Esophagus squamous epithelium (tissue), 5 donors: ENCODE measurements at regions not wholly inside any gene's neighbourhood (a gene's known extent, or its start where the extent isn't known, plus 50 kb on each side); places are given as distances from the start of the nearest gene placed in this dataset.

Experiments
- DNase-seq: peaks from one replicate; lab custom pipeline; 2025; lab: John Stamatoyannopoulos, UW
- H3K27ac ChIP-seq, 4 donors: fragments of 200-600 bp; sonication (generic); one replicate each; pipeline ENCODE4 v1.5.1; 2016 to 2019; ENCODE audit warnings: mild to moderate bottlenecking in 1 of 4
- H3K27me3 ChIP-seq, 4 donors: fragments of 200-600 bp; sonication (generic); 1 replicate in 3 of 4; 2 replicates in 1 of 4; pipeline versions ENCODE4 v1.5.1 to v1.6.0; 2017 to 2021; ENCODE audit warnings: antibody characterized with exemption in 1 of 4
- H3K36me3 ChIP-seq, 3 donors: fragments of 200-600 bp; sonication (generic); one replicate each; pipeline ENCODE4 v1.5.1; 2016 to 2019
- H3K4me1 ChIP-seq, 3 donors: fragments of 200-600 bp; sonication (generic); one replicate each; pipeline ENCODE4 v1.5.1; 2017 to 2019
- H3K4me3 ChIP-seq, 4 donors: fragments of 200-600 bp; sonication (generic); 1 replicate in 3 of 4; 2 replicates in 1 of 4; pipeline ENCODE4 v1.5.1; 2016 to 2019; ENCODE audit warnings: mild to moderate bottlenecking in 2 of 4, moderate library complexity in 1 of 4
- H3K9me3 ChIP-seq, 3 donors: fragments of 200-600 bp; sonication (generic); one replicate each; pipeline ENCODE4 v1.5.1; 2016 to 2019
- CTCF ChIP-seq, 6 experiments: fragments of 450-650 bp in 4 of 6; fragments of 200-600 bp in 2 of 6; sonication (generic) in 2 of 6; IDR thresholded peaks; one replicate each; pipeline ENCODE4 v1.5.1; 2016 to 2019; ENCODE audit warnings: antibody characterized with exemption in 6 of 6, mild to moderate bottlenecking in 4 of 6, moderate library complexity in 4 of 6
- POLR2A ChIP-seq, 4 donors: fragments of 450-650 bp; IDR thresholded peaks; one replicate each; pipeline ENCODE4 v1.6.1; 2017; ENCODE audit warnings: antibody characterized with exemption in 4 of 4, mild to moderate bottlenecking in 4 of 4, moderate library complexity in 3 of 4
- WGBS, 2 donors: methylation state at CpG; one replicate each; pipeline ENCODE4 v1.1.5; 2018; 5-methylcytosine and 5-hydroxymethylcytosine counted together
- intact Hi-C: fragments of 100-400 bp; cut with DNase I; formaldehyde crosslinking; loops from one replicate; pipeline ENCODE4 v1.15.0; 2022
- donor health status: DM: yes; HTN: yes; CAD: no.

- 90% methylated on average over 3 to 7 of the region's 13 CpGs for WGBS, 2 donors
- no peak for TF ChIP-seq POLR2A (IDR thresholded peaks at IDR 0.05)
- no peak for TF ChIP-seq CTCF (IDR thresholded peaks at IDR 0.05)
- H3K9me3 ChIP-seq, result no peaks in the 10 kb centered on the region
- no peak overlapping the region for H3K27ac ChIP-seq
- H3K27me3 ChIP-seq, result peaks cover 0 to 66% (median 0%) of the 10 kb centered on the region in 4 donors
- no peaks in the 10 kb centered on the region for H3K4me1 ChIP-seq
- intact Hi-C loops, result no loop called here
- no peaks in the 10 kb centered on the region for H3K36me3 ChIP-seq
- no peak for DNase-seq
- no peak overlapping the region for H3K4me3 ChIP-seq
These were observed 246.1 kb downstream of the NDUFA10 start for GRCh38 chr2:239778861-239779558.

GRCh38 chr2:239778042-239778851 lies 246.9 kb downstream of the NDUFA10 start:
- Histone ChIP-seq H3K27me3 (peaks cover 0 to 72% (median 0%) of the 10 kb centered on the region in 4 donors), H3K27ac (no peak overlapping the region), H3K9me3 (no peaks in the 10 kb centered on the region), H3K4me3 (no peak overlapping the region), H3K36me3 (no peaks in the 10 kb centered on the region), H3K4me1 (no peaks in the 10 kb centered on the region)
- DNase-seq, result no peak
- TF ChIP-seq POLR2A (IDR thresholded peaks at IDR 0.05), result no peak
- no peak for TF ChIP-seq CTCF (IDR thresholded peaks at IDR 0.05)
- WGBS, 2 donors, result 79% methylated on average over 6 of the region's 26 CpGs; no CpG with 5 or more reads in 1 of the 2 donors
- intact Hi-C loops, result no loop called here

- TF ChIP-seq POLR2A (IDR thresholded peaks at IDR 0.05) (no peak), CTCF (IDR thresholded peaks at IDR 0.05) (no peak)
- Histone ChIP-seq H3K9me3 (peaks cover 0 to 6% (median 0%) of the 10 kb centered on the region in 3 donors), H3K27me3 (peaks cover 0 to 81% (median 0%) of the 10 kb centered on the region in 4 donors), H3K36me3 (no peaks in the 10 kb centered on the region), H3K4me3 (no peak overlapping the region), H3K27ac (no peak overlapping the region), H3K4me1 (no peaks in the 10 kb centered on the region)
- DNase-seq, result no peak
- WGBS, 2 donors, result 45 to 84% methylated on average over 2 to 6 of the region's 11 CpGs
- intact Hi-C loops, result no loop called here
These were observed 247.9 kb downstream of the NDUFA10 start for GRCh38 chr2:239777219-239777618.

- WGBS, 2 donors, result 73 to 76% methylated on average over 11 to 19 of the region's 19 CpGs
- intact Hi-C loops, result no loop called here
These were observed 248.6 kb downstream of the NDUFA10 start for GRCh38 chr2:239776436-239777005.

More at GRCh38 chr2:239776436-239777005, 248.6 kb downstream of the NDUFA10 start:
- Histone ChIP-seq H3K4me3 (no peak overlapping the region), H3K36me3 (no peaks in the 10 kb centered on the region), H3K4me1 (no peaks in the 10 kb centered on the region), H3K27me3 (peaks cover 0 to 82% (median 0%) of the 10 kb centered on the region in 4 donors), H3K9me3 (peaks cover 0 to 13% (median 0%) of the 10 kb centered on the region in 3 donors), H3K27ac (no peak overlapping the region)
- no peak for DNase-seq
- TF ChIP-seq POLR2A (IDR thresholded peaks at IDR 0.05), result no peak
- TF ChIP-seq CTCF (IDR thresholded peaks at IDR 0.05), result no peak
